ENCODE measurements at regions not wholly inside any gene's neighbourhood (a gene's known extent, or its start where the extent isn't known, plus 50 kb on each side); places are given as distances from the start of the nearest gene placed in this dataset.

DNA sequence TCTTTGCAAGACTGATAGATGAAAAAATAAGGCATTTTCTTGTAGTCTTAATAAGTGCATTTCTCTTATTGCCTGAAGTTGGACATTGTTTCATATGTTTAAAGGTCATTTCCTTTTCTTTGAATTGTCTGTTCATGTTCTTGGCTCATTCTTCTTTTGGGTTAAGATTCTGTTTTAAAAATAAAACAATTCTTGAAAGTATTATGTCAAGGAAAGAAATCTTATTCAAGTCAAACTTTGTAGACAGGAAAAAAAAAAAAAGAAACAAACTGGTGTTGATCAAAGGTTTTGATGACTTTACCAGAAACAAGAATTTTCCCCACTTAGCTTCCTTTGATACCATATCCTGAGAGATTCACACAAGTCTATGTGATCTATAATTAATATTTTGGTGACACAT is 132.9 kb upstream of the AADACL2 start:
- TF ChIP-seq, protein P1, sequence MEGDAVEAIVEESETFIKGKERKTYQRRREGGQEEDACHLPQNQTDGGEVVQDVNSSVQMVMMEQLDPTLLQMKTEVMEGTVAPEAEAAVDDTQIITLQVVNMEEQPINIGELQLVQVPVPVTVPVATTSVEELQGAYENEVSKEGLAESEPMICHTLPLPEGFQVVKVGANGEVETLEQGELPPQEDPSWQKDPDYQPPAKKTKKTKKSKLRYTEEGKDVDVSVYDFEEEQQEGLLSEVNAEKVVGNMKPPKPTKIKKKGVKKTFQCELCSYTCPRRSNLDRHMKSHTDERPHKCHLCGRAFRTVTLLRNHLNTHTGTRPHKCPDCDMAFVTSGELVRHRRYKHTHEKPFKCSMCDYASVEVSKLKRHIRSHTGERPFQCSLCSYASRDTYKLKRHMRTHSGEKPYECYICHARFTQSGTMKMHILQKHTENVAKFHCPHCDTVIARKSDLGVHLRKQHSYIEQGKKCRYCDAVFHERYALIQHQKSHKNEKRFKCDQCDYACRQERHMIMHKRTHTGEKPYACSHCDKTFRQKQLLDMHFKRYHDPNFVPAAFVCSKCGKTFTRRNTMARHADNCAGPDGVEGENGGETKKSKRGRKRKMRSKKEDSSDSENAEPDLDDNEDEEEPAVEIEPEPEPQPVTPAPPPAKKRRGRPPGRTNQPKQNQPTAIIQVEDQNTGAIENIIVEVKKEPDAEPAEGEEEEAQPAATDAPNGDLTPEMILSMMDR (optimal IDR thresholded peaks at IDR 0.05 in 1 of 3, IDR thresholded peaks at IDR 0.05 in 1 of 3, conservative IDR thresholded peaks at IDR 0.05 in 1 of 3; ENCODE audit: extremely low read depth in 1 of 3, insufficient read depth in 2 of 3, low read length in 3 of 3), result no peak
- TF ChIP-seq EZH2 (IDR thresholded peaks at IDR 0.05; ENCODE audit: low read length), result no peak
